ENCODE measurements at regions not wholly inside any gene's neighbourhood (a gene's known extent, or its start where the extent isn't known, plus 50 kb on each side); places are given as distances from the start of the nearest gene placed in this dataset.

DNA sequence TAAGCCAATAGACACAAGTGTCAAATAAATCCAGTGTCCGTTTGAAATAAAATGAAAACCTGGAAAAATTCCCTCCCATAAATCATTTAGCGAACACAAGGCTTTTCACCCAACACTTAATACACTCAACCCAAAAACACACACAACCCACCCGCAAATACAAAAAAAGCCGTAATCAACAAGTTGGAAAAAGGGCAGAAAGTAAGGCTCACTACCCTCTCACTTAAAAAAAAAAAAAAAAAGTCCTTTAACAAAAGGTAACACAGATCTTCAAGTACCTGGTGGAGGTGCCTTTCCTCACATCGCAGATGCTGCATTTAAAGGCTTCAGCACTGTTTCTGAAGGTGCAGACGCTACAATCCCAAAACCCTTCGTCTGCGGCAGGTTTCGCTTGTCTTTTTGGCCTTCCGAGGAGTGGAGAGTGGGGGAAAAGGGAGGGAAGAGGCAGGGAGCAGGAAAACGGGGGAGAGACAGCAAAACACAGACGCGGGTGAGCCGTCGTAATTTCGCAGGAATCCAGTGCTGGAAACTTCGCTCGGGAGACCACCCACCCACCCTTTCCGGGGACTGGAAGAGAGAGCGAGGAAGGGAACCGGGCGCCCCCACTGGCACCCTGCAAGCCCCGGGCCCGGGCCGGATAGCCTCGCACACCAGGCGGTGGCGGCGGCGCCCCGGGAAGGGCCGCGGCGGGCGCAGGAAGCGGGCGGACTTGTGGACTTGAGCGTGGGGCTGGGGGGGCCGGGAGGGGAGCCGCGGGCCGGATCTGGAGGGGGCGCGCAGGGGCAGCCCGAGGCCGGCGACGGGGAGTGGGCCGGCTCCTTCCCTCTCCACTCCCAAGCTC, 401.8 kb downstream of the SHQ1 start, which contains the start of gene RYBP:
Gene RYBP, minus strand, starts transcription at position 404 of the 841 bp plus-strand sequence.
- Histone ChIP-seq H3K27ac (ENCODE audit: low read depth, low read length) (peak within 1 kb of the TSS; percentile 51; the same call in 1 of the 2 replicates), H2BK15ac (ENCODE audit: low read length) (no peak within 1 kb of the TSS), H3K4ac (replicated peaks; ENCODE audit: insufficient read length, low read depth, low read length) (no peak within 1 kb of the TSS), H4K91ac (replicated peaks; ENCODE audit: insufficient read length, low read length) (peak within 1 kb of the TSS; percentile 10), H3K4me2 (ENCODE audit: insufficient read depth in 1 of 2, low read depth in 2 of 2, low read length in 2 of 2) (peak within 1 kb of the TSS; percentile 70 to 80), H3K9ac (replicated peaks in 1 of 4; ENCODE audit: extremely low read depth in 1 of 4, low read depth in 3 of 4, low read length in 3 of 4) (peak within 1 kb of the TSS; percentile 83 to 97 (median 88)), H2BK5ac (ENCODE audit: low read depth, low read length) (peak within 1 kb of the TSS; percentile 86; the same call in 1 of the 2 replicates), H2AK5ac (ENCODE audit: low read depth, low read length) (no peak within 1 kb of the TSS), H3K56ac (replicated peaks; ENCODE audit: insufficient read length, low read depth, low read length) (no peak within 1 kb of the TSS), H2AFZ (ENCODE audit: low read length) (peak within 1 kb of the TSS; percentile 48; the same call in 1 of the 2 replicates), H3K14ac (ENCODE audit: insufficient read length) (no peak within 1 kb of the TSS), H3K79me1 (ENCODE audit: low read depth, low read length) (no peaks in the 10 kb centered on the region; the same call in 1 of the 2 replicates), H3K4me1 (replicated peaks in 1 of 4; ENCODE audit: control insufficient read depth in 3 of 4, insufficient read depth in 4 of 4, low read length in 3 of 4) (peaks cover 4 to 9% (median 7%) of the 10 kb centered on the region in 4 experiments; a peak in 6 of 7 replicates), H3K18ac (ENCODE audit: extremely low read depth, low read length) (peak within 1 kb of the TSS; percentile 27; the same call in 1 of the 2 replicates), H4K5ac (ENCODE audit: insufficient read length, low read depth, low read length) (peak within 1 kb of the TSS; percentile 25), H3K4me3 (ENCODE audit: extremely low read depth in 1 of 4, insufficient read depth in 2 of 4, low read depth in 3 of 4, low read length in 4 of 4) (peak within 1 kb of the TSS; percentile 79 to 95 (median 86)), H3K9me3 (ENCODE audit: insufficient read depth in 2 of 2, low read depth in 1 of 2, low read length in 1 of 2) (no peaks in the 10 kb centered on the region), H3K27me3 (replicated peaks in 1 of 4; ENCODE audit: control insufficient read depth in 3 of 4, extremely low read depth in 1 of 4, insufficient read depth in 3 of 4, low read length in 3 of 4) (peaks cover 0 to 13% (median 5%) of the 10 kb centered on the region in 4 experiments; a peak in 5 of 7 replicates), H2BK20ac (ENCODE audit: low read length) (no peak within 1 kb of the TSS), H3K23ac (ENCODE audit: insufficient read length) (no peak within 1 kb of the TSS), H2BK12ac (ENCODE audit: low read depth, low read length) (peak within 1 kb of the TSS; percentile 75), H2BK120ac (replicated peaks; ENCODE audit: low read depth, low read length) (no peak within 1 kb of the TSS), H4K20me1 (replicated peaks in 1 of 2; ENCODE audit: control insufficient read depth in 1 of 2, insufficient read depth in 2 of 2, low read length in 2 of 2) (peaks cover 22 to 23% of the 10 kb centered on the region in 2 experiments), H4K8ac (ENCODE audit: extremely low read depth, insufficient read depth, low read length) (peak within 1 kb of the TSS; percentile 96; the same call in 1 of the 2 replicates), H3K36me3 (ENCODE audit: control insufficient read depth in 2 of 4, insufficient read depth in 4 of 4, low read length in 3 of 4) (0 out of 8 replicates have a peak, but pooled peaks cover 0 to 2% (median 0%) of the 10 kb centered on the region in 4 experiments), H3K23me2 (ENCODE audit: low read depth, low read length) (no peaks in the 10 kb centered on the region; the same call in 1 of the 2 replicates), H3K79me2 (ENCODE audit: control insufficient read depth in 1 of 2, insufficient read depth in 2 of 2, low read length in 2 of 2) (peaks cover 36 to 52% of the 10 kb centered on the region in 2 experiments)
- ChIA-PET POLR2A (ENCODE audit: partially characterized antibody) (interaction anchor here (0.6 to 1.6 kb wide), 5 partner anchors 11 to 136 kb away, joined by 3 to 8 read pairs (median 4); no protein-coding TSS in a partner anchor), CTCF (ENCODE audit: partially characterized antibody) (interaction anchor here (1.4 kb wide), 1 partner anchor 372 kb away, joined by 3 read pairs; no protein-coding TSS in a partner anchor)
- DNase-seq (ENCODE audit: low read depth in 1 of 2, low spot score in 2 of 2): peak in 1 of 2 experiments; percentile 55
- WGBS, 2 experiments (ENCODE audit: extremely low coverage in 1 of 2, insufficient coverage in 1 of 2, insufficient read length in 1 of 2, insufficient replicate concordance in 2 of 2, low coverage in 1 of 2, low lambda C conversion rate in 2 of 2, missing lambda C conversion rate in 1 of 2): 2% methylated on average over 25 of the region's 49 CpGs; no CpG with 5 or more reads in 1 of the 2 experiments
- no peak for FAIRE-seq
- TF ChIP-seq JUND (IDR thresholded peaks at IDR 0.05; ENCODE audit: low read length): no peak
- TF ChIP-seq POLR2A (IDR thresholded peaks at IDR 0.05; ENCODE audit: control extremely low read depth in 1 of 2, low read depth in 2 of 2, low read length in 2 of 2): peak; percentile 44 to 64

Measured in H1 (cell line).